ENCODE measurements at regions not wholly inside any gene's neighbourhood (a gene's known extent, or its start where the extent isn't known, plus 50 kb on each side); places are given as distances from the start of the nearest gene placed in this dataset.
"Not testable (repeated sequence)": the region's sequence is repeated elsewhere in the genome, so short reads cannot be mapped to it uniquely, and the experiment has no call there.

- no peak for DNase-seq
Observed at GRCh38 chr7:79709574-79710409, 256.3 kb upstream of the MAGI2 start.

DNA sequence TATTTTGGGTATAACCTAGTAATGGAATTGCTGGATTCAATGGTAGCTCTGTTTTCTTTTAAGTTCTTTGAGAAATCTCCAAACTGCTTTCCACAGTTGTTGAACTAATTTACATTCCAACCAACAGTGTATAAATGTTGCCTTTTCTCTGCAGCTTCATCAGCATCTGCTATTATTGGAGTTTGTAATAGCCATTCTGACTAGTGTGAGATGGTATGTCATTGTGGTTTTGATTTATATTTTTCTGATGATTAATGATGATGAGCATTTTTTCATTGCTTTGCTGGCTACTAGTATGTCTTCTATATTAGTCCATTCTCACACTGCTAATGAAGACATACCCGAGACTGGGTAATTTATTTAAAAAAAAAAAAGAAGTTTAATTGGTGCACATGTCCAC, 248.6 kb upstream of the MAGI2 start:
- no peak for DNase-seq

GRCh38 chr7:79692015-79692414, 238.5 kb upstream of the MAGI2 start:
- no peak for DNase-seq

DNA sequence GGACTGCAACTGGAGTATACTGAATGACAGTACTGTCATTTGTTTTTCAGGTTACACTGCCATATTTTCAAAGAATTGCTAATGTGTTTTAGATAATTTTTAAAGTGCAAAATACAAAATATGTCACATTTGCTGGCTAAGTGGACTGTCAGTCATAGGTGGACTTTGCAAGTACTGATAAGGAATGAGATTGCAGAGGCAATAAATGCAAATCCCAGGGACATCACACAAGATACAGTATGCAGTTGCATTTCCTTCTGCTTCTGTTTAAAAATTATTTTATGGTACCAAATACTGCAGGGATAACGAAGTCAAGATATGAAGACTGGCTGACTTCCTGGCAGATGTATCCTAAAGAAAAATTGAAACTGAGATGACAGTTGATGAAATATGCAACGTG, 237.6 kb upstream of the MAGI2 start:
- DNase-seq, result no peak

GRCh38 chr7:79684384-79684783, 230.9 kb upstream of the MAGI2 start:
- DNase-seq, result no peak

GRCh38 chr7:79683916-79684315, 230.4 kb upstream of the MAGI2 start:
- DNase-seq, result no peak

GRCh38 chr7:79683185-79683890, 229.9 kb upstream of the MAGI2 start:
- no peak for DNase-seq

DNA sequence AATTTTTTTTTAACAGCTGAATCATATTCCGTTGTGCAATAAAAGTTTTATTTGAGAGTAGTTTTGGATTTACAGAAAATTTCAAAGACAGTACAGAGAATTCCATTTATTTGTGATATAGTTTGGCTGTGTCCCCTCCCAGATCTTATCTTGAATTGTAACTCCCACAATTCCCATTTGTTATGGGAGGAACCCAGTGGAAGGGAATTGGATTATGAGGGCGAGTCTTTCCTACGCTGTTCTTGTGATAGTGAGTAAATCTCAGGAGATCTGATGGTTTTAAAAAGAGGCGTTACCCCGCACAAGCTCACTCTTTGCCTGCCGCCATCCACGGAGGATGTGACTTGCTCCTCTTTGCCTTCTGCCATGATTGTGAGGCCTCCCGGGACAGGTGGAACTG, 228.0 kb upstream of the MAGI2 start:
- DNase-seq, result no peak

DNA sequence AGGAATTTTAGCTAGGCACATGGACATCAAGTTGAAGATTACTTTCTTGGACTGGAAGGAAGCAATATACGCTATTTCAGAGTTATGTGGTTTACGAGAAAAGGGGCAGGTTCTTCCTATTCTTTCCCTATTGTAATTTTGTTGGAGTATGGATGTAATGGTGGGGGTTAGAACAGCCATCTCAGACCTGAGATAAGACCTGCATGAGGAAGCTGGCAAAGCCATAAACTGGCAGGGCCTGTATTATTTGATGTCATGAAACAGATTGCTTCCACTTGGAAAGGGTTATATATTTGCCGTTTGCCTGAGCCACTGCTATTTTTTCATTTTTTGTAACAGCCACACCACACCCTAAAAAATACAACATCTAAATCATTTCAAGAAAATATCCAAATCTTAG, 220.5 kb upstream of the MAGI2 start:
- no peak for DNase-seq

DNA sequence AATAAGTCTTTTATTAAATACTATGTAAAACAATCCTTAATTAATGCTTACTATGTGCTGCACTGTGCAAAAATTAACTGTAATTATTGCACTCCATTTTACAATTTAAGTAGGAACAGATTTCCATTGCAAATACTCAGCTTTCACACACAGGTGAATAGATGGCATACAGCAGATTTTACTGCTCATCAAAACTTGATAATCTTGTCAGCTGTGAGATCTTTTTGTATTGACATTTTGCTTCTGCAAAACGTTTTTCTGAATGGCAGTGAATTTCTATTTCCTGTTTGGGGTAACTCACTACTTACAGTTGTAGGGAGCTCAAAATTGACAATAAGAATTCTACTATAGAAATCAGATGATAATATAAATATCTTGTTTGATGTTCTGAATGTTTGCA, 220.0 kb upstream of the MAGI2 start:
- no peak for DNase-seq

DNA sequence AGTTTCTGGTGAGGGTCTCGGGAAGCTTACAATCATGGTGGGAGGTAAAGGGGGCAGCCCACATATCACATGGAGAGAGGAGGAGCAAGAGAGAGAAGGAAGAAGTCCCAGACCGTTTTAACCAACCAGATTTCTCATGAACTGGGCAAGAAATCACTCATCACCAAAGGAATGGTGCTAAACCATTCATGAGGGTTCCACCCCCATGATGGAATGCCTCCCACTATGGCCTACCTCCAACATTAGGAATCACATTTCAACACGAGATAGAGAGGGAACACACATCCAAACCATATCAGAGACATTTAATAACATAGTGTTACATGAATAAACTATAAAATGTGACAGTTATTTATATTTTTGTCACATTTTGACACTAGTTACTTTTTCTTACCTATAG, 214.8 kb upstream of the MAGI2 start:
- DNase-seq, result no peak

- no peak for DNase-seq
Observed at GRCh38 chr7:79666472-79666871, 213.0 kb upstream of the MAGI2 start.

DNA sequence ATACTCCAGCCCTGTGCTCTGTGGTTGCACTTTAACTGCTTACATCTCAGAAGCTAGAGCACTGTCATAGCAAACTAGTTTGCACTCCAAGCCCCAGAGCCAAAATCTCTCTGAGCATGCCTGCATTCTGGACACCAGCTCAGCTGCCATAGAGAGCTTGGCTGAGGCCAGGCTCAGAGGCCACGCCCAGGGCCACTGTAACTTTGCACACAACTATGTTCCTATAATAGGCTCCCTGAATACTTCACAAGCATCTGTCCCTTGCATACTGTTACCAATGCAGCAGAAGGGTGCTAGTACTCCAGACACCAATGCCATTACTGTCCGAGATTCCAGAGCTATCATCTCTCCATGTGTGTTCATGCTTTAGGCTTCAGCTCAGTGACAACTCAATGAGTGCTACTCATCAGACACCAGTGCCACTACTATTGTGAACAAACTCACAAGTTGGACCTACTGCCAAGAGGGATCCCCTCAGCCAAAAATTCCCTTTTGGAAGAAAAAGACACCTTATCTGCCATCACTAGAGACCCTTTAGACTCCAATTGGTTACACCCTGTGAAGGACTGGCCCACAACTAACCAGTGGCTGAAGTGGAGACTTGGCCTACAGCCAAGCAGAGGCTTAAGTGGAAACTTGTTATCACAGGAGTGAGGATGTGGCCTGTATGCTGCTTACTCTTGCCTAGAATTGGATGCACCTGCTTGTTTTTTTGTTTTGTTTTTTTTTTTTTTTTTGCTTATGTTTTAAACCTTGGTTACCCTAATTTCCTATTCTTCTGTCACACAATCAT, 211.6 kb upstream of the MAGI2 start:
- no peak for DNase-seq

DNA sequence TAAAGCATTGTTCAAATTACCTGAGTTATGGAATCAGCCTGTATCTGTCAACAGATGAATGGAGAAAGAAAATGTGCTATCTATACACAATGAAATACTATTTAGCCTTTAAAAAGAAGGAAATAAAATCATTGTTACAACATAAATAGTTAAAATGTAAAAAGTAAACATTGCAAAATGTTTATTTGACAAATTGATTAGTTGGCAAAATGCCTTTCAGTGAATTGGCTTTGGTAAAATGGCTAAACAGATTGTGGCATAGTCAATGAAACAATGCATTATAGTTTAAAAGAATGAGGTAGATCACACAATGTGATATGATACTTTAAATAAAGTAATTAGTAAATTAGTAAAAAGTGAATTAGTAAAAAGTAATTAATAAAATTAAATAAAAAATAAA, 204.8 kb upstream of the MAGI2 start:
- no peak for DNase-seq

DNA sequence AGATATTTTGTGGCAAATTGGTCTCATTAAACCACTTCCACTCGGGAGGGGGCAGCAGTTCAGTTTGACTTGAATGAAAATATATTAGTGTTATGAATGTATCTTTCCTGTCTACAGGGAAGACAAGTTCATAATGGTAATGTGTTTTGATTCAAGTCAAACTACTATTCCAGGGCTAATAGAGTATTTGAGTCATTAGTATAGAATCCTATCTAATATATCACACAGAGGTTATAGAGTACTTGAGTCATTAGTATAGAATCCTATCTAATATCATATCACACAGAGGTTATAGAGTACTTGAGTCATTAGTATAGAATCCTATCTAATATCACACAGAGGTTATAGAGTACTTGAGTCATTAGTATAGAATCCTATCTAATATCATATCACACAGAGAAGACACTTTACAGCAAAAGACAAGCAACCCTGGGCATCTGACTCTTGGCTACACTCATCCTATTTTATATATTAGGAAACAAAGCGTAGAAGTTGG, 199.7 kb upstream of the MAGI2 start:
- DNase-seq, result no peak

DNA sequence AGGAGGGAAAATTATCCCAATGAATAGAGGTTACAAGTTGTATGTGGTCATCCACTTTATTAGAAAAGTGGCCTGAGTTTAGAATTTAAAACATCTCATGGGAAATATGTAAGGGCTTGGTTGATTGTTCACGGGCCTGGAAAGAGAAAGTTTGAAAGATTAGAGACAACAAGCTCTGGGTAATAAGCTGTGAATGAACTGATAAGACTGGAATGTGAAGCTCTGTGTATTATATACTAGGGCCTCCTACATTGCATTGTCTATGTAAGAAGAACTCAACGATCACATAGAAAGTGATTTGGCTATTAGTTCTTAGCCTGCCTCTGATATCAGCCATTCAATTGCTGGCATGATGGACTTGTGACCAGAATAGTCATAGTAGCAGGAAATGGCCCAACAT, 199.2 kb upstream of the MAGI2 start:
- DNase-seq, result no peak

GRCh38 chr7:79647711-79648110, 194.2 kb upstream of the MAGI2 start:
- no peak for DNase-seq

- no peak for DNase-seq
Observed at GRCh38 chr7:79646278-79646677, 192.8 kb upstream of the MAGI2 start.

- DNase-seq, result no peak
Observed at GRCh38 chr7:79636849-79637248, 183.4 kb upstream of the MAGI2 start.

DNA sequence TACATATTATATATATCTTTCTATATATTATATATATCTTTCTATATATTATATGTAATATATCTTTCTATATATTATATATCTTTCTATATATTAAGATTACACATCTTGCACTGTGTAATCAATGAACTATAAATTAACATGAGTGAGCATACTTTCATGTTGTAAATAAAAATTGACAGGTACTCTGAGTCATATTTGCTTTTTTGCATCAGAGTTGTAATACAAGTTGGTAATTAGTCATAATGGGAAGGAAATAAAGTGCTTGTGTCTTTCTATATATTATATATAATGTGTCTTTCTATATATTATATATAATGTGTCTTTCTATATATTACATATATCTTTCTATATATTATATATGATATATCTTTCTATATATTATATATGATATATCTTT, 172.5 kb upstream of the MAGI2 start:
- not testable (repeated sequence) for DNase-seq

- DNase-seq, result no peak
Observed at GRCh38 chr7:79624336-79624735, 170.9 kb upstream of the MAGI2 start.

GRCh38 chr7:79622781-79623180, 169.3 kb upstream of the MAGI2 start:
- DNase-seq, result no peak

GRCh38 chr7:79620291-79620690, 166.8 kb upstream of the MAGI2 start:
- DNase-seq, result no peak

GRCh38 chr7:79619216-79619615, 165.7 kb upstream of the MAGI2 start:
- DNase-seq, result no peak
